ENCODE measurements at regions not wholly inside any gene's neighbourhood (a gene's known extent, or its start where the extent isn't known, plus 50 kb on each side); places are given as distances from the start of the nearest gene placed in this dataset.

DNA sequence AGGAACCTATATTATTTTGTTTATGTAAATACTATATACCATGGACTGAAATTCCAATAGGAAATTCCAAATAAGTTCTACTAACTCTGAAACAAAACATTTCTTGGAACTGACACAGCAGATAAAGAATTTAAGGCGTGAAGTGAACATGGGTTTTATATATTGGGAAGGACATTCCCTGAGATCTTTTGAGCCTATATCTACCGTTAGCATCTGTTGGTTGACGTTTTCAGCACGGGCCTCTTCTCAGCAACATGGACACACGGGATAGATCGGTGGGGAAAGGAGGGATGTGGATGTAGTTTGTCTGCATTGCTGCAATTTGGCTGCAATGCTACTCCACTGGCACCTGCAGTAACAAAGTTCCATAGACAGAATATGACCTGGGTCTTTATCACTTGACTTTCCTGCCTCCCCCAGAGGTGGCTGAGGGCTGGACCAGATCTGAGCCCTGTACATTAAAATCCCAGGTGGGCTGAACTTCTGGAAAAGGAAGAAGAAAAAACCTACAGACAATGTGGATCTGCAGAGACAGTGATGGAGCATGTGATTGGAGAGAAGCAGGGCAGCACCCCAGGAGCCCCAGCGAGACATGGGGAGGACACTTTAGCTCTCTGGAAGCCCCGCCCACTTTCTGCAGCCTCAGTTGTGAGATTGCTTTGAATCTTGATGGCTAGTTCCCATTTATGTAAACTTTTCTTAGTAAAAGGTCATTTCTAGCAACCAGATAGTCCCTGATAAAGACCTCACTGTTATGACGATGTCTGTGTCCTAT, 91.2 kb upstream of the CPEB4 start:
- TF ChIP-seq, protein P1, sequence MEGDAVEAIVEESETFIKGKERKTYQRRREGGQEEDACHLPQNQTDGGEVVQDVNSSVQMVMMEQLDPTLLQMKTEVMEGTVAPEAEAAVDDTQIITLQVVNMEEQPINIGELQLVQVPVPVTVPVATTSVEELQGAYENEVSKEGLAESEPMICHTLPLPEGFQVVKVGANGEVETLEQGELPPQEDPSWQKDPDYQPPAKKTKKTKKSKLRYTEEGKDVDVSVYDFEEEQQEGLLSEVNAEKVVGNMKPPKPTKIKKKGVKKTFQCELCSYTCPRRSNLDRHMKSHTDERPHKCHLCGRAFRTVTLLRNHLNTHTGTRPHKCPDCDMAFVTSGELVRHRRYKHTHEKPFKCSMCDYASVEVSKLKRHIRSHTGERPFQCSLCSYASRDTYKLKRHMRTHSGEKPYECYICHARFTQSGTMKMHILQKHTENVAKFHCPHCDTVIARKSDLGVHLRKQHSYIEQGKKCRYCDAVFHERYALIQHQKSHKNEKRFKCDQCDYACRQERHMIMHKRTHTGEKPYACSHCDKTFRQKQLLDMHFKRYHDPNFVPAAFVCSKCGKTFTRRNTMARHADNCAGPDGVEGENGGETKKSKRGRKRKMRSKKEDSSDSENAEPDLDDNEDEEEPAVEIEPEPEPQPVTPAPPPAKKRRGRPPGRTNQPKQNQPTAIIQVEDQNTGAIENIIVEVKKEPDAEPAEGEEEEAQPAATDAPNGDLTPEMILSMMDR (IDR thresholded peaks at IDR 0.05) = no peak
- TF ChIP-seq POLR2A (IDR thresholded peaks at IDR 0.05) (no peak), POLR2AphosphoS5 (IDR thresholded peaks at IDR 0.05) (no peak)
